ENCODE measurements at regions not wholly inside any gene's neighbourhood (a gene's known extent, or its start where the extent isn't known, plus 50 kb on each side); places are given as distances from the start of the nearest gene placed in this dataset.

GRCh38 chr2:144082777-144083176, 437.1 kb downstream of the ZEB2 start:
- H3K4me1 Mint-ChIP-seq: peaks cover 8% of the 10 kb centered on the region
- TF ChIP-seq, protein P1, sequence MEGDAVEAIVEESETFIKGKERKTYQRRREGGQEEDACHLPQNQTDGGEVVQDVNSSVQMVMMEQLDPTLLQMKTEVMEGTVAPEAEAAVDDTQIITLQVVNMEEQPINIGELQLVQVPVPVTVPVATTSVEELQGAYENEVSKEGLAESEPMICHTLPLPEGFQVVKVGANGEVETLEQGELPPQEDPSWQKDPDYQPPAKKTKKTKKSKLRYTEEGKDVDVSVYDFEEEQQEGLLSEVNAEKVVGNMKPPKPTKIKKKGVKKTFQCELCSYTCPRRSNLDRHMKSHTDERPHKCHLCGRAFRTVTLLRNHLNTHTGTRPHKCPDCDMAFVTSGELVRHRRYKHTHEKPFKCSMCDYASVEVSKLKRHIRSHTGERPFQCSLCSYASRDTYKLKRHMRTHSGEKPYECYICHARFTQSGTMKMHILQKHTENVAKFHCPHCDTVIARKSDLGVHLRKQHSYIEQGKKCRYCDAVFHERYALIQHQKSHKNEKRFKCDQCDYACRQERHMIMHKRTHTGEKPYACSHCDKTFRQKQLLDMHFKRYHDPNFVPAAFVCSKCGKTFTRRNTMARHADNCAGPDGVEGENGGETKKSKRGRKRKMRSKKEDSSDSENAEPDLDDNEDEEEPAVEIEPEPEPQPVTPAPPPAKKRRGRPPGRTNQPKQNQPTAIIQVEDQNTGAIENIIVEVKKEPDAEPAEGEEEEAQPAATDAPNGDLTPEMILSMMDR (IDR thresholded peaks at IDR 0.05): no peak
- H3K4me2 ChIP-seq (replicated peaks; ENCODE audit: extremely low read depth, low read length, poor library complexity, severe bottlenecking): no peak overlapping the region
- H4K20me1 ChIP-seq (ENCODE audit: insufficient read depth, low read length): no peaks in the 10 kb centered on the region
- H3K27me3 ChIP-seq (ENCODE audit: control insufficient read depth in 2 of 2, insufficient read depth in 2 of 2, low read length in 2 of 2): no peaks in the 10 kb centered on the region
- no peak overlapping the region for H3K4me3 Mint-ChIP-seq
- intact Hi-C loops (cut with micrococcal nuclease): no loop called here
- H3K9me3 Mint-ChIP-seq: peaks cover 0 to 1% (median 0%) of the 10 kb centered on the region in 7 donors
- H3K36me3 ChIP-seq (replicated peaks in 1 of 2; ENCODE audit: control insufficient read depth in 1 of 2, insufficient read depth in 2 of 2, low read length in 2 of 2): no peaks in the 10 kb centered on the region
- no peak overlapping the region for H2AFZ ChIP-seq (ENCODE audit: insufficient read depth, low read depth, low read length, poor library complexity, severe bottlenecking)
- DNase-seq: no peak
- H3K9ac ChIP-seq (ENCODE audit: insufficient read depth, low read length, poor library complexity, severe bottlenecking): no peak overlapping the region
- no peak overlapping the region for H3K27ac ChIP-seq (ENCODE audit: low read depth in 1 of 2, low read length in 2 of 2)
- 100% methylated on average over 1 of the region's 3 CpGs for WGBS (ENCODE audit: insufficient coverage)
- no peak overlapping the region for H3K4me3 ChIP-seq (replicated peaks in 1 of 3; ENCODE audit: low read depth in 2 of 3, low read length in 3 of 3)
- H3K27me3 Mint-ChIP-seq (ENCODE audit: low read depth in 3 of 3): peaks cover 0 to 2% (median 2%) of the 10 kb centered on the region in 3 donors
- H3K36me3 Mint-ChIP-seq: no peaks in the 10 kb centered on the region
- no peak overlapping the region for H3K27ac Mint-ChIP-seq
- H3K79me2 ChIP-seq (ENCODE audit: insufficient read depth, low read length): no peaks in the 10 kb centered on the region
- no peaks in the 10 kb centered on the region for H3K4me1 ChIP-seq (ENCODE audit: control insufficient read depth in 1 of 2, insufficient read depth in 2 of 2, low read length in 2 of 2)
- no peaks in the 10 kb centered on the region for H3K9me3 ChIP-seq (replicated peaks in 1 of 2; ENCODE audit: control insufficient read depth in 1 of 2, insufficient read depth in 1 of 2, low read length in 2 of 2)

- intact Hi-C loops (cut with micrococcal nuclease): no loop called here
- H3K4me3 Mint-ChIP-seq: no peak overlapping the region
Measured at GRCh38 chr2:144082327-144082726, 437.6 kb downstream of the ZEB2 start.

More at GRCh38 chr2:144082327-144082726, 437.6 kb downstream of the ZEB2 start:
- H3K4me1 Mint-ChIP-seq: peaks cover 6% of the 10 kb centered on the region
- H3K9ac ChIP-seq (ENCODE audit: insufficient read depth, low read length, poor library complexity, severe bottlenecking): no peak overlapping the region
- no peaks in the 10 kb centered on the region for H4K20me1 ChIP-seq (ENCODE audit: insufficient read depth, low read length)
- no peak overlapping the region for H3K27ac ChIP-seq (ENCODE audit: low read depth in 1 of 2, low read length in 2 of 2)
- H3K4me2 ChIP-seq (replicated peaks; ENCODE audit: extremely low read depth, low read length, poor library complexity, severe bottlenecking): no peak overlapping the region
- H3K36me3 ChIP-seq (replicated peaks in 1 of 2; ENCODE audit: control insufficient read depth in 1 of 2, insufficient read depth in 2 of 2, low read length in 2 of 2): no peaks in the 10 kb centered on the region
- no peaks in the 10 kb centered on the region for H3K4me1 ChIP-seq (ENCODE audit: control insufficient read depth in 1 of 2, insufficient read depth in 2 of 2, low read length in 2 of 2)
- H3K36me3 Mint-ChIP-seq: no peaks in the 10 kb centered on the region
- peak overlapping the region in 1 of 7 donors; percentile 40 for H3K27ac Mint-ChIP-seq
- DNase-seq: no peak
- H3K9me3 ChIP-seq (replicated peaks in 1 of 2; ENCODE audit: control insufficient read depth in 1 of 2, insufficient read depth in 1 of 2, low read length in 2 of 2): no peaks in the 10 kb centered on the region
- peaks cover 0 to 1% (median 0%) of the 10 kb centered on the region in 7 donors for H3K9me3 Mint-ChIP-seq
- no peak overlapping the region for H3K4me3 ChIP-seq (replicated peaks in 1 of 3; ENCODE audit: low read depth in 2 of 3, low read length in 3 of 3)
- no peaks in the 10 kb centered on the region for H3K27me3 ChIP-seq (ENCODE audit: control insufficient read depth in 2 of 2, insufficient read depth in 2 of 2, low read length in 2 of 2)
- H3K27me3 Mint-ChIP-seq (ENCODE audit: low read depth in 3 of 3): peaks cover 0 to 2% (median 2%) of the 10 kb centered on the region in 3 donors
- H3K79me2 ChIP-seq (ENCODE audit: insufficient read depth, low read length): no peaks in the 10 kb centered on the region
- TF ChIP-seq, protein P1 (IDR thresholded peaks at IDR 0.05): no peak
- no peak overlapping the region for H2AFZ ChIP-seq (ENCODE audit: insufficient read depth, low read depth, low read length, poor library complexity, severe bottlenecking)

All from CD14-positive monocyte (primary cell).